ENCODE measurements at regions not wholly inside any gene's neighbourhood (a gene's known extent, or its start where the extent isn't known, plus 50 kb on each side); places are given as distances from the start of the nearest gene placed in this dataset.

GRCh38 chr12:73112035-73112816, 840.1 kb downstream of the TRHDE start:
- Histone ChIP-seq H3K27me3 (ENCODE audit: control insufficient read depth in 4 of 4, insufficient read depth in 4 of 4, low read length in 3 of 4) (no peaks in the 10 kb centered on the region), H3K36me3 (ENCODE audit: control insufficient read depth in 4 of 4, insufficient read depth in 3 of 4, low read depth in 1 of 4, low read length in 3 of 4) (no peaks in the 10 kb centered on the region), H3K4me1 (ENCODE audit: control insufficient read depth in 4 of 4, insufficient read depth in 4 of 4, low read length in 3 of 4) (peaks cover 2 to 11% (median 4%) of the 10 kb centered on the region in 4 donors), H3K4me3 (ENCODE audit: low read depth in 1 of 3, low read length in 3 of 3) (peak overlapping the region in 1 of 3 donors; percentile 17), H3K9ac (ENCODE audit: low read depth in 1 of 2, low read length in 2 of 2) (no peak overlapping the region), H3K9me3 (ENCODE audit: control insufficient read depth in 4 of 4, low read length in 3 of 4) (no peaks in the 10 kb centered on the region), H3K27ac (ENCODE audit: low read depth in 1 of 2, low read length in 2 of 2) (peak overlapping the region; percentile 67 to 76)
- peak; percentile 40 for TF ChIP-seq MAX (IDR thresholded peaks at IDR 0.05)
- TF ChIP-seq HNF4G (IDR thresholded peaks at IDR 0.05) = peak; percentile 48
- peak; percentile 64 for TF ChIP-seq SP1 (IDR thresholded peaks at IDR 0.05)
- TF ChIP-seq JUND (IDR thresholded peaks at IDR 0.05) = peak; percentile 87
- TF ChIP-seq YY1 (IDR thresholded peaks at IDR 0.05) = peak; percentile 23
- TF ChIP-seq CTCF (IDR thresholded peaks at IDR 0.05; ENCODE audit: low read depth, low read length, missing input control) = no peak
- TF ChIP-seq EGR1 (IDR thresholded peaks at IDR 0.05; ENCODE audit: low read depth in 2 of 2) = no peak
- peak; percentile 88 to 89 for TF ChIP-seq RXRA (IDR thresholded peaks at IDR 0.05)
- no peak for TF ChIP-seq TAF1 (conservative IDR thresholded peaks at IDR 0.05)
- no peak for TF ChIP-seq FOXA1 (IDR thresholded peaks at IDR 0.05)
- peak; percentile 85 for TF ChIP-seq NR2F2 (IDR thresholded peaks at IDR 0.05)
- TF ChIP-seq FOXA2 (IDR thresholded peaks at IDR 0.05) = no peak
- peak; percentile 63 for TF ChIP-seq REST (IDR thresholded peaks at IDR 0.05)
- peak; percentile 33 to 47 for TF ChIP-seq RAD21 (IDR thresholded peaks at IDR 0.05)
- TF ChIP-seq GABPA (IDR thresholded peaks at IDR 0.05 in 1 of 2, conservative IDR thresholded peaks at IDR 0.05 in 1 of 2) = no peak
- TF ChIP-seq ATF3 (IDR thresholded peaks at IDR 0.05) = peak; percentile 64
- TF ChIP-seq HNF4A (conservative IDR thresholded peaks at IDR 0.05) = peak; percentile 85 to 92
- TF ChIP-seq ZBTB33 (IDR thresholded peaks at IDR 0.05) = peak; percentile 60
- no peak for DNase-seq (ENCODE audit: low spot score)
- WGBS = 30% methylated on average over 4 of the region's 4 CpGs
